T-helper 17 cell (primary cell): ENCODE measurements at regions not wholly inside any gene's neighbourhood (a gene's known extent, or its start where the extent isn't known, plus 50 kb on each side); places are given as distances from the start of the nearest gene placed in this dataset.

ENCODE experiments used
- ATAC-seq: fragments of 150-1000 bp; cut with Tn5 transposase; 2 replicates; pipeline ENCODE4 v1.10.0; 2021; ENCODE audit warnings: mild to moderate bottlenecking, moderate library complexity
- DNase-seq, 3 donors: peaks; one replicate each; pipeline versions ENCODE4 v3.0.0 to v3.0.0-alpha.2; 2020 to 2021
- H3K9me3 ChIP-seq: one replicate; pipeline ENCODE4 v1.7.0; 2013; ENCODE audit warnings: low read length, mild to moderate bottlenecking; ENCODE audit not compliant: control insufficient read depth, poor library complexity, severe bottlenecking
- H3K27ac Mint-ChIP-seq: one replicate; pipeline ENCODE4 v1.8.0; 2022; ENCODE audit warnings: mild to moderate bottlenecking, moderate library complexity, mixed read lengths
- H3K27me3 Mint-ChIP-seq: one replicate; pipeline ENCODE4 v1.8.0; 2022; ENCODE audit warnings: mixed read lengths
- H3K36me3 Mint-ChIP-seq: one replicate; pipeline ENCODE4 v1.8.0; 2022; ENCODE audit warnings: low read depth, mixed read lengths
- H3K4me1 Mint-ChIP-seq: one replicate; pipeline ENCODE4 v1.8.0; 2022; ENCODE audit warnings: mild to moderate bottlenecking, mixed read lengths
- H3K4me3 Mint-ChIP-seq: one replicate; pipeline ENCODE4 v1.8.0; 2022; ENCODE audit warnings: mild to moderate bottlenecking, moderate library complexity, mixed read lengths

DNA sequence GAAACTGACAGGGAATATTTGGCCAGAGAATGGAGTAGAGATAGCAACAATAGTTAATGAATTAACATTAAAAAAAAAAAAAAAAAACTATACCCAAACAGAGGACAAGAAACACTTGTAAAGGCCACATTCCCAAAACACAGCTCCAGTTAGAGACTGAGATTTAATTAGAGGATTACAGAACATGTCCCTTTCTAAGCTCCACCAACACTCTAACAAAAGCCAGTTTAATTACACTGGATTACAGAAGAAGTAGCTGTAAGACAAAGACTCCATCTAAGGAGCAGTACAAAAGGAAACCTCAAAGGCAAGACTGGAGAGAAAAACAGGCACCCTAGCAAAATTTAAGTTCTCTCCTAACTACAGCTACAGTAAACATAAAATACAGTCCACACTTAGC lies 1247.7 kb upstream of the AGA start:
- Mint-ChIP-seq H3K4me1 (no peaks in the 10 kb centered on the region), H3K36me3 (no peaks in the 10 kb centered on the region), H3K27ac (no peak overlapping the region), H3K4me3 (no peak overlapping the region), H3K27me3 (no peaks in the 10 kb centered on the region)
- ATAC-seq (no peak), DNase-seq (no peak)
- H3K9me3 ChIP-seq, result peaks cover 2% of the 10 kb centered on the region

GRCh38 chr4:178693816-178694215 lies 1251.6 kb upstream of the AGA start:
- no peak for ATAC-seq
- no peak for DNase-seq
- Mint-ChIP-seq H3K27me3 (no peaks in the 10 kb centered on the region), H3K4me3 (no peak overlapping the region), H3K4me1 (no peaks in the 10 kb centered on the region), H3K27ac (no peak overlapping the region), H3K36me3 (no peaks in the 10 kb centered on the region)
- peaks cover 2% of the 10 kb centered on the region for H3K9me3 ChIP-seq

DNA sequence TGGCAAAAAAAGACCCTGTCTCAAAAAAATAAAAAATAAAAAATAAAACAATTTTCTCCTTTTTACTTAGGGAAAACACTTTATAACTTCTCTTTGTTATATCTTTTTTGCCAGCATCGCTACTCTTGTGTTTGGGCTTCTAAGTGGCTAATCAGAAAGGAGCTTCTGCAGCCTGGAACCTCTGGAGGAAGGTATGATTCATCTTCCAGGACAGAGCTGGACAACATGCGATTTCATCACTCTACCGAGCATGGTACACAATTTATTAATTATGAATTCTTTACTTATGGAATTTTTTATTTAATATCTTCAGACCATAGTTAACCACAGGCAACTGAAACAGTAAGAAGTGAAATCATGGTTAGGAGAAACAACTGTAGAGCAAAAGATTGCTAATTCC lies 1254.3 kb upstream of the AGA start:
- no peak for ATAC-seq
- DNase-seq, result no peak
- Mint-ChIP-seq H3K4me3 (no peak overlapping the region), H3K27me3 (no peaks in the 10 kb centered on the region), H3K27ac (no peak overlapping the region), H3K4me1 (no peaks in the 10 kb centered on the region), H3K36me3 (no peaks in the 10 kb centered on the region)
- no peaks in the 10 kb centered on the region for H3K9me3 ChIP-seq

DNA sequence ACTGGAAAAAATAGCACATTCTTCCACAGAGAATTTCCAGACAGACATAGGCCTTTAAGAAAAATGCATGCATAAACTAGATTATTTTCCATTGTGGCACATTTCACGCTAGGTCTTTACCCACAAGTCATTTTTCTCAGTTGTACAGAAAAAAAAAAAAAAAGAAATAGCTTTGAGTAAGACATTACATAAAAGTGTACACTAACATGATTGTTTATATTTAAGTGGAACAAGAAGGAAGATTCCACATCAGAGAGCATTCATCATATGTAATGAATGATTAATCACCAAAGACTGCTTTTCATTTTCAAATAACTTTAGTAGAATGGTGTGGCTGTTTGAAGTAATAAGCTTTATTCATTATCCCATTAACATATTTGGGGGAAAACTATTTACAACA lies 1270.2 kb upstream of the AGA start:
- DNase-seq (no peak), ATAC-seq (no peak)
- Mint-ChIP-seq H3K4me1 (no peaks in the 10 kb centered on the region), H3K36me3 (no peaks in the 10 kb centered on the region), H3K27ac (no peak overlapping the region), H3K4me3 (no peak overlapping the region), H3K27me3 (no peaks in the 10 kb centered on the region)
- no peaks in the 10 kb centered on the region for H3K9me3 ChIP-seq

- ATAC-seq (no peak), DNase-seq (no peak)
- no peak overlapping the region for H3K27ac Mint-ChIP-seq
- no peak overlapping the region for H3K4me3 Mint-ChIP-seq
- H3K9me3 ChIP-seq, result no peaks in the 10 kb centered on the region
- H3K27me3 Mint-ChIP-seq, result no peaks in the 10 kb centered on the region
- H3K4me1 Mint-ChIP-seq, result no peaks in the 10 kb centered on the region
- no peaks in the 10 kb centered on the region for H3K36me3 Mint-ChIP-seq
These were observed 1295.8 kb upstream of the AGA start for GRCh38 chr4:178738026-178738425.

- Mint-ChIP-seq H3K4me1 (no peaks in the 10 kb centered on the region), H3K4me3 (no peak overlapping the region), H3K36me3 (no peaks in the 10 kb centered on the region), H3K27me3 (no peaks in the 10 kb centered on the region), H3K27ac (no peak overlapping the region)
- no peak for DNase-seq
- no peak for ATAC-seq
- H3K9me3 ChIP-seq, result no peaks in the 10 kb centered on the region
These were observed 1303.0 kb upstream of the AGA start for GRCh38 chr4:178745203-178745602.

DNA sequence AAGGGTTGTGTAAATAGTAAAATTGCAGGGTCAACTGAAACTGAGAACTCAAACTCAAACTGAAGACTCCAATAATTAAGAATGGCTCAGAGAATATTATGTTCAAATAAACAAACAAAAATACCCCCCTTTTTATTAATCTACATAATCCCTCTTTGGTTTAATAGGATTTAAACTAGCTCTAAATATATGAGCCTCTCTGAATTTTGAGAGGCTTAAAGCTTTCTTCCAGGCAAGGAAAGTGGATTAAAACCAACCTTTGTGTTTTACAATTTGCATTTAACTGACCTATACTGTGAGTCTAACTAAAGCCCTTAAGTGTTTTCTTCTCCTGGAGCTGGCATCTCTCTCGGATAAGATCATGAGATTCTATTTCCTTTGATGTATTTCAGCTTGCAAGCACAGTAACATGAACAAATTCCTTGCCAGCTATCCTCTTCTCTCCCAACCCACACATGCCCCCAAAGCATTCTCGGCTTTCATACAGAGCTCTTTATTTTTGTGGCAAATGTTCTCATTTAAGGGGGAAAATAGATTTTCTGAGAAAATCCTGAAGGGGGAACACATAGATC lies 1310.8 kb upstream of the AGA start:
- Mint-ChIP-seq H3K4me3 (no peak overlapping the region), H3K4me1 (no peaks in the 10 kb centered on the region), H3K27me3 (no peaks in the 10 kb centered on the region), H3K27ac (no peak overlapping the region), H3K36me3 (no peaks in the 10 kb centered on the region)
- ATAC-seq (no peak), DNase-seq (no peak)
- H3K9me3 ChIP-seq, result no peaks in the 10 kb centered on the region

DNA sequence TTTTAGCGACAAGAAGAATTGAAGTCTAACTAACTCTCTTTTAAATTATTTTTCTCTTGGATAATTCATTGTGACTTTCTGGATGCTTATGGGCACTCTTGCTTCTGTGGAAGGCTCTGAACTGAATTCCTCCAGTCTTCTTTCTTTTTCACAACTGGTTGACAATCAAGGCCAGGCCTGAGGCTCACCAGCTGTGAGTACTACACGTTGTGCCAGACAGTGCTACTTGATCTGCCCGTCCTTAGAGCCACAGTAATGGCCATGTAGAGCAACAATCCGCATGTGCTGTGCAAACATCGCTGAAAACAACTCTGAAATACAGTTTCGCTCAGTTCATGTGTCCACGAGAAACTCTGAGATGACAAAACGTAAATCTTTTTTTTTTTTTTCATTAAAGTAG lies 1336.3 kb upstream of the AGA start:
- H3K9me3 ChIP-seq, result no peaks in the 10 kb centered on the region
- Mint-ChIP-seq H3K4me1 (no peaks in the 10 kb centered on the region), H3K27me3 (no peaks in the 10 kb centered on the region), H3K27ac (no peak overlapping the region), H3K4me3 (no peak overlapping the region), H3K36me3 (no peaks in the 10 kb centered on the region)
- ATAC-seq (no peak), DNase-seq (no peak)

- DNase-seq, result no peak
- ATAC-seq, result no peak
- H3K9me3 ChIP-seq, result no peaks in the 10 kb centered on the region
- Mint-ChIP-seq H3K4me3 (no peak overlapping the region), H3K27me3 (no peaks in the 10 kb centered on the region), H3K27ac (no peak overlapping the region), H3K4me1 (no peaks in the 10 kb centered on the region), H3K36me3 (no peaks in the 10 kb centered on the region)
These were observed 1339.5 kb upstream of the AGA start for GRCh38 chr4:178781779-178782178.

GRCh38 chr4:178784491-178784890 lies 1342.3 kb upstream of the AGA start:
- Mint-ChIP-seq H3K27ac (no peak overlapping the region), H3K27me3 (no peaks in the 10 kb centered on the region), H3K4me3 (no peak overlapping the region), H3K4me1 (no peaks in the 10 kb centered on the region), H3K36me3 (no peaks in the 10 kb centered on the region)
- no peaks in the 10 kb centered on the region for H3K9me3 ChIP-seq
- ATAC-seq, result no peak
- no peak for DNase-seq

DNA sequence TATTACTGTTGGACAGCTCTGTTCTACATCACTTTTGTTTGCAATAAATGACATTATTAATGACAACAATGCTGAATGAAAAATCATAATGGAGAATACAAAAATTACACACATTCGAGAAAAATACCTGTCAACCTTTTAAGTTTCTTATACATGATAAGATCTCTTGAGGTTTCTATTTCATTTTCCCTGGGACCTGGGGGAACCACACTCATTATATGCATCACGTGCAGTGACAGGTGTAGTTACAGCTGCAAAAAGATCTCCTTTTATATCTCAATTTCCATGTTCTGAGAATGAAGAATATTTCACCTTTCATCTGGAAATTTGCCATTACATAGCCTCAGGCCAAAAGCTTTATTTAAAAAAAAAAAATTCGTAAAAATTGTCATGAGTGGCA lies 1347.0 kb upstream of the AGA start:
- DNase-seq, result no peak

DNA sequence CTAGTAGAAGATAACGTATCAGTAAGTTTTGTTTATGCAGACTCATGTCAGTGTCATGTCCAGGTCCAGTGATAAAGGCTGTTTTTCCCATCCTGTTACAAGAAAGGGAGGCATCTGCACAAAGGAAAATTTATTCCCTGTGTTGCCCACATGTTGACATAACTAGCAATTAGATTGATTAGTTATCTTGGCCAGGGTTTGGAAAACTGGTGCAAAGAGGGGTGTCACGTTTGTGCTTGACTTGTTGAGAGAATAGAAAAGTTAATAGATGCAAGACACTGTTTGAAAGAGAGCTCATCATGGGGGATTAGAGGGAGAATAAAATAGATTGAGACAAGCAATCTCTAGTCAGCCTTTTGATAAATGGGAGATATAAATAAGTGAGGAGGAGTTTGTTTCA lies 1357.0 kb upstream of the AGA start:
- H3K27ac Mint-ChIP-seq, result no peak overlapping the region
- H3K9me3 ChIP-seq, result no peaks in the 10 kb centered on the region
- no peaks in the 10 kb centered on the region for H3K4me1 Mint-ChIP-seq
- DNase-seq (no peak), ATAC-seq (no peak)
- no peaks in the 10 kb centered on the region for H3K27me3 Mint-ChIP-seq
- no peak overlapping the region for H3K4me3 Mint-ChIP-seq
- no peaks in the 10 kb centered on the region for H3K36me3 Mint-ChIP-seq

More for the DNA sequence above, 1347.0 kb upstream of the AGA start:
- no peaks in the 10 kb centered on the region for H3K9me3 ChIP-seq
- H3K27ac Mint-ChIP-seq, result no peak overlapping the region
- no peaks in the 10 kb centered on the region for H3K27me3 Mint-ChIP-seq
- ATAC-seq, result no peak
- H3K36me3 Mint-ChIP-seq, result no peaks in the 10 kb centered on the region
- no peak overlapping the region for H3K4me3 Mint-ChIP-seq
- no peaks in the 10 kb centered on the region for H3K4me1 Mint-ChIP-seq

DNA sequence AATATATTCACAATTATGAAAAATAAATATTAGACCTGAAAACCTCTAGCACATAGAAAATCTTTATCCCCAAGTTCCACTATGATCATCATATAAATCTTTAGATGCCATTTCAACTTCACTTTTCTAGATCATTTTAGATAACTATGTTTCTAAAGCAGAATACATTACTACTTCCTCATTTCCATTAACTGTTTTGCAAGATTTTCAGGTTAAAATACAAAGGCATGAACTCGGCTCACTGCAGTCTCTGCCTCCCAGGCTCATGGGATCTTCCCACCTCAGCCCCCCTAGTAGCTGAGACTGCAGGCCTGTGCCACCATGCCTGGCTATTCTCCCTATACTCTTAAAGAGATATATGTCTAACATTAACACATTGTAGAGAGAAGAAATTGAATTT lies 1365.9 kb upstream of the AGA start:
- no peak overlapping the region for H3K4me3 Mint-ChIP-seq
- no peak overlapping the region for H3K27ac Mint-ChIP-seq
- no peaks in the 10 kb centered on the region for H3K27me3 Mint-ChIP-seq
- ATAC-seq (no peak), DNase-seq (no peak)
- H3K9me3 ChIP-seq, result no peaks in the 10 kb centered on the region
- H3K36me3 Mint-ChIP-seq, result no peaks in the 10 kb centered on the region
- H3K4me1 Mint-ChIP-seq, result no peaks in the 10 kb centered on the region

DNA sequence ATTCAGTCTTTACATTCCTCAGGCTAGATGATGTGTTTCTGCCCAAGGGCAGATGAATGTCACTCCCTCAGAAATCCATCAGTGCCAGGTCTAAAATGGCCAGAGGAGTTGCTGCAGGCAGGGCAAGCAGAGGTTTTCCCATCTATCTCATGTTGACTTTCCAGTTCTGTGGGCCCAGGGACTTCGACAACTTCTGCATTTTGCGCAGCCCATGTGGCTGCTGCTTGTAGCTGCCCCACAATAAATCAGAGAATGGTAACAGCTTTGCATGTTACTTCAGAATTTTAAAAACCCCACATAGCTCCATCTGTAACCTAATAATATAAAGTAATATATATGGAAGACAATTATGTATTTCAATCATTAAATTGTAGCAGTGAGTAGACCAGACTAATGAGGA lies 1367.7 kb upstream of the AGA start:
- no peak for ATAC-seq
- H3K4me3 Mint-ChIP-seq, result no peak overlapping the region
- H3K36me3 Mint-ChIP-seq, result no peaks in the 10 kb centered on the region
- H3K27ac Mint-ChIP-seq, result no peak overlapping the region
- no peaks in the 10 kb centered on the region for H3K9me3 ChIP-seq
- no peaks in the 10 kb centered on the region for H3K27me3 Mint-ChIP-seq
- no peaks in the 10 kb centered on the region for H3K4me1 Mint-ChIP-seq
- DNase-seq, result no peak

GRCh38 chr4:178811356-178811755 lies 1369.1 kb upstream of the AGA start:
- H3K27ac Mint-ChIP-seq, result no peak overlapping the region
- H3K36me3 Mint-ChIP-seq, result no peaks in the 10 kb centered on the region
- no peak overlapping the region for H3K4me3 Mint-ChIP-seq
- ATAC-seq (no peak), DNase-seq (no peak)
- H3K9me3 ChIP-seq, result peaks cover under 1% of the 10 kb centered on the region
- H3K27me3 Mint-ChIP-seq, result no peaks in the 10 kb centered on the region
- no peaks in the 10 kb centered on the region for H3K4me1 Mint-ChIP-seq
